GM21381 (cell line): ENCODE measurements at regions not wholly inside any gene's neighbourhood (a gene's known extent, or its start where the extent isn't known, plus 50 kb on each side); places are given as distances from the start of the nearest gene placed in this dataset.
"Not testable (repeated sequence)": the region's sequence is repeated elsewhere in the genome, so short reads cannot be mapped to it uniquely, and the experiment has no call there.

Experiments
- ATAC-seq: cut with Tn5 transposase; IDR thresholded peaks from one replicate; pipeline ENCODE4 v1.9.1; 2021; ENCODE audit warnings: mild to moderate bottlenecking, moderate library complexity; ENCODE audit not compliant: unreplicated experiment

DNA sequence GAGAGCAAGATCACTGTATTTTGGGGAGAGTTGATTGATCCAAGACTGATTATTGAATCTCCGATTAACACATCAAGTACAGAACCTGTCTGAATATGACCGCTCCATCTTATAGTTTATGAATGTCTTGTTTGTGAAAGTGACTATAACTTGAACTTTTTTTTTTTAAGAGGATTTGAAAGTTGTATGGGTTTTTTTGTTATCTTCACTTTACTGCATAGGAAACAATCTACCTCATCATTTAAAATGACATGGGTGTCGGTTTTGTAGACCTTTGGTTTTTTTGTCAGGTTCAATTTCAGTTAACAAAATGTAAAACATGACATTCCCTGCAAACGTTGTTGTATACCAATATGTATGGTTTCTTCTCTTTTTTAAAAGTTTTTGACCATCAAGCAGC lies 103.0 kb upstream of the NUDT6 start:
- no peak for ATAC-seq

DNA sequence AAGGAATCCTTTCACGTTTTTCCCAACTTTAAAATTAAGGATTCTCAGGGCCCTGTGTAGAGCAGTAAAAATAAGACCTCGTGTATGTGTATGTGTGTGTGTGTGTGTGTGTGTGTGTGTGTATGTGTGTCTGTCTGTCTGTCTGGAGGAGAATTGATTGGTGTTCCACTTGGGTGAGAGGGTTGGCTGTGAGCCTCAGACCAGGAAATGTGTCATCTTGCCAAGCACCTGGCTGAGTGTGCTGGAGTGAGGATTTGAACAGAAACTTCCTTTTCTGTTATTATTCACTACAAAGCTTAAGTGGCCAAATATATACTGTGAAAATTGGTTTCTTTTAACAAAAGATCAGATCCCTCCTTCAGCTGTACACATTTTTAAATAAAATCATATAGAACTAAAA lies 103.6 kb upstream of the NUDT6 start:
- not testable (repeated sequence) for ATAC-seq

DNA sequence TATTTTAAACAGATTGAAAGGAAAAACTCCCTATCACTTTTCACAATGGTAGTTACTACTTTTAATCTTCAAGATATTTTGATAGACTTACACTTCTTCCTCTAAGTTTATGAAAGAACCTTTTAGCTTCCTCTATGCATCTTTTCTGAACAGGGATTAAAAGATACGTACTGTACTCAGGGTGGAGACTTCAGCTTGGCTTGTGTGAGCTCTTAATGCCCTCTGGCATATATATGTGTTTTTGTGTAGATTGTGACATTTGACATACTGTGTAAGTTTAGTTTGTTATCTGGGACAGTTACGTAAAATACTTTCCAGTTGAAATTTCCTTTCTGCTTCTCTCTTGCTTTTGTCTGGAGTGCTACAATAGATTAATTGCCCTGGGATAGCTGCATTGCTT lies 109.3 kb upstream of the NUDT6 start:
- no peak for ATAC-seq

DNA sequence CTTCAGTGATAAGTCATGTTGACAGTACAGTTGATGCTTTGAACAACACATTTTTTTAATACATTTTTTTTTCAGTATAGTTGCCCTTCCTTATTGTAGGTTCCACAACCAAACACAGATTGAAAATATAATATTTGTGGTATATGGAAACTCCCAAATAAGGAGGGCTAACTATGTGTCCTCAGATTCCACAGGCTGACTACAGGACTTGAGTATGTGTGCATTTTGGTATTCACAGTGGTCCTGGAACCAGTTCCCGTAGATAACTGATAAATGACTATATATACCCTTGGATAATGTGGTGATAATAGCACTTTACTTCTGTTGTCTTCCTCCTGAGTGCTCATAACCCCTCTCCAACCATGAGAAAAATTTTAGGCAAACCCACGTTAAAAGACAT lies 111.6 kb upstream of the NUDT6 start:
- no peak for ATAC-seq

- ATAC-seq: no peak
Observed at GRCh38 chr4:123035239-123035638, 112.8 kb upstream of the NUDT6 start.

- no peak for ATAC-seq
Observed at GRCh38 chr4:123037804-123038203, 115.4 kb upstream of the NUDT6 start.

DNA sequence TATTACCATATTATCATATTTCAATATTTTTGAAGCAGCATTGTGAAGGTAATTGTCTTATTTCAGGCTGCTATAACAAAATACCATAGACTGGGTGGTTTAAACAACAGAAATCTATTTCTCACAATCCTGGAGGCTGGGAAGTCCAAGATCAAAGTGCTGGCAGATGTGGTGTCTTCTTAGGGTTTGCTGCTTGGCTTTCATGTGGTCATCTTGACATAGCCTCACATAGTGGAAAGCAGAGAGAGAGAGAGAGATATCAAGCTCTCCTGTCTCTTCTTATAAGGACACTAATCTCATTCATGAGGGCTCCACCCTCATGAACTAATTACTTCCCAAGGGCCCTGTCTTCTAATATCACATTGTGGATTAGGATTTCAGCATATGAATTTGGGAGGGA lies 119.7 kb upstream of the NUDT6 start:
- ATAC-seq: no peak

- ATAC-seq: no peak
Observed at GRCh38 chr4:123043013-123043412, 120.6 kb upstream of the NUDT6 start.

DNA sequence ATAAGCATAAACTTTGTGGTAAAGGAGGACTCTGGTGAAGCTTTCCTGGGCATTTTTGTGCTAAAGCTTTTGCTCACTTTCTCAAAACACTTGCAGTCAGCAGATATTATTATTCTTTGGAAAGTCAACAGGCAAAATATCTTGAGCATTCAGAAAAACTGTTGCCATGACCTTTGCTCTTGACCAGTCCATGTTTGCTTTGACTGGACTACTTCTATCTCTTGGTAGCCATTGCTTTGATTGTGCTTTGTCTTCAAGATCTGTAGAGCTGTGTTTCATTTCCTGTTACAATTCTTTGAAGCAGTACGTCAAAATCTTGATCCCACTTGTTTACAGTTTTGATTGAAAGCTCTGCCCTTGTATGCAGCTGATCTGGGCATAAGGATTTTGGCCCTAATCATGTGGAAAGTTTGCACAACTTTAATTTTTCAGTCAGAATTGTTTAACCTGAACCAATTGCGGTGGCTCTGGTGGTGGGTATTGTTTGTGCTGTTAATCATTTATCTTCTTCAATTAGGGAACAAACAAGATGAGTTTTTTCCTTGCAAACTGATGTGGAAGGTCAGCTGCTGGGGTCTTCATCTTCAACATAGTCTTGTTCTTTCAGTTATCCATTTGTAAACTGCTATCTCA lies 121.5 kb upstream of the NUDT6 start:
- ATAC-seq: no peak

DNA sequence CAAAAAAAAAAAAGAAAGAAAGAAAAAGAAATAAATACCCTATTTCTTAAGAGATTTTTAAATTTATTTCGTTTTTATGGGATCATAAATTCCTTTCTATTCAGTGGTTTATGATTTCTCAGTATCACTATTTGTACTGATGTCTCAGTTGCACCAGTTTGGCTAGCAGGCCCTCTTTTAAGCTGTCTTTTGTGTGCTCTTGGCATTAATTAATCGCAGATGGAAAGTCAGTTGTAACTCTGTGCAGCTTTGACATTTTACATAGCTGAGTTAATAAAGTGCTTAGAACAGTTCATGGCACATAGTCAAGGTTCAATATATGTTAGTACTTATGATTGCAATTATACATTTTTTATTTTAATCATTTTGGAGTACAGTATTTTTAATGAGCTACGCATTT lies 123.7 kb upstream of the NUDT6 start:
- ATAC-seq: no peak

GRCh38 chr4:123050018-123050417 lies 127.6 kb upstream of the NUDT6 start:
- ATAC-seq: no peak

DNA sequence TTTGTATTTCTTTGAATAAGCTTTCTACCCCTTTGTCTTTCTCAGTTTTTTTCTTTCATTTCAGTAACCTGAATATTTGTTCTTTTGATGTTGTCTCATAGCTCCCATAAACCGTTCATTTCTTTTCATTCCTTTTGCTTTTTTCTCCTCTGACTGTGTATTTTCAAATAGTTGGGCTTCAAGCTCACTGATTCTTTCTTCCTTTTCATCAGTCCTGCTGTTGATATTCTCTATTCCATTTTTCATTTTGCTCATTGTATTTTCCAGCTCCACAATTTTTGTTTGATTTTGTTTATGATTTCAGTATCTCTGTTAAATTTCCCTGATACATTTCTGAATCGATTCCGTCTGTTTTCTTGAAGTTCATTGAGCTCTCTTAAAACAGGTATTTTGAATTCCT lies 129.6 kb upstream of the NUDT6 start:
- ATAC-seq: no peak

GRCh38 chr4:123055943-123056342 lies 133.5 kb upstream of the NUDT6 start:
- ATAC-seq: no peak

- ATAC-seq: no peak
Observed at GRCh38 chr4:123060039-123060770, 137.8 kb upstream of the NUDT6 start.

GRCh38 chr4:123064390-123064789 lies 142.0 kb upstream of the NUDT6 start:
- no peak for ATAC-seq

DNA sequence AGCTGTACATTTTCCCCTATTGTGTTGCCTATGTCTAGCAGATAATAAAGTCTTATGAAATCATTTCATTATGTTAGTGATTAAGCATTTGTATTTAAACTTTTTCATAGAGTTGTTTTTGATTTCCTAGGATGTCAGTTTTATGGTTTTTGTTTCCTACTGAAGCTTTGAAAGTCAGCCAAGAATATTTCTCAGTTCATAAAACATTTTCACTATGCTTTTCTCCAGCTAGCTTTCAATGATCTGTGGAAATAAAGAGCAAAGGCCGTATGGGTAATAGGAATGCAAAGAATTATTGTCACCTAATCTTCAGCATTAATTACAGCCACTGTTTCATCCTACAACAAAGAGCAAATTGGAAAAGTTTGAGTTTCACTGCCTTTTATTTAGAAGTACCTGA lies 145.7 kb upstream of the NUDT6 start:
- ATAC-seq: no peak

GRCh38 chr4:123072060-123072459 lies 149.7 kb upstream of the NUDT6 start:
- no peak for ATAC-seq

DNA sequence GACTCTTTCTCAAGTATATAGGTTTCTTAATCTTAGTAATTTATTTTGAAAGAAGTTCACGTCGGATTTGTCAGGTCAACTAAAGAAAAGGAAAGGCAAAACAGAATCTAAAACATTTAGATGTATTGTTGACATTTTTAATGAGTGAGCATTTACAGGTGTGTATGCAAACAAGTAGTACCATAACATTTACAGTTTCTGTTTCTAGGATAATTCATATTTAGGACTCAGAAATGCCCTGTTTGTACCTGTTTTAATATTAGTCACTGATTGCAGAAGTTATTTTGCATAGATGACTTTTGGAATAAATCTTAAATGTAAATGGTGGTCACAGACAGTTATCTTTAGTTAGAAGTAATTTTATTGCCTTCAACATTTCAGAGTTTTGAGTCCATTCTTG lies 151.3 kb upstream of the NUDT6 start:
- no peak for ATAC-seq

- no peak for ATAC-seq
Observed at GRCh38 chr4:123077330-123077729, 154.9 kb upstream of the NUDT6 start.

- no peak for ATAC-seq
Observed at GRCh38 chr4:123081971-123082370, 159.6 kb upstream of the NUDT6 start.

DNA sequence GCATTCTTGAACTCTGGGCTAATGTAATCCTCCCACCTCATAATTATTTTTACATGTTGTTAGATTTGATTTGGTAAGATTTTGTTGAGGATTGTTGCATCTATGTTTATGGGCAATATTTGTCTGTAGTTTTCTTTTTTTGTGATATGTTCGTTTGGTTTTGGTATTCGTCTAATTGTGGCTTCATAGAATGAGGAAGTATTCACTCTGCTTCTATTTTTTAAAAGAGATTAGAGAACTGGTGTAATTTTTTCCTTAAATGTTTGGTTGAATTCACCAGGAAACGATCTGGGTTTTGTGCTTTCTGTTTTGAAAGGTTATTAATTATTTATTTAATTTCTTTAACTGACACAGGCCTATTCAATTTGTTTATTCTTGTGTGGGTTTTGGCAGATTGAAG lies 161.2 kb upstream of the NUDT6 start:
- no peak for ATAC-seq

DNA sequence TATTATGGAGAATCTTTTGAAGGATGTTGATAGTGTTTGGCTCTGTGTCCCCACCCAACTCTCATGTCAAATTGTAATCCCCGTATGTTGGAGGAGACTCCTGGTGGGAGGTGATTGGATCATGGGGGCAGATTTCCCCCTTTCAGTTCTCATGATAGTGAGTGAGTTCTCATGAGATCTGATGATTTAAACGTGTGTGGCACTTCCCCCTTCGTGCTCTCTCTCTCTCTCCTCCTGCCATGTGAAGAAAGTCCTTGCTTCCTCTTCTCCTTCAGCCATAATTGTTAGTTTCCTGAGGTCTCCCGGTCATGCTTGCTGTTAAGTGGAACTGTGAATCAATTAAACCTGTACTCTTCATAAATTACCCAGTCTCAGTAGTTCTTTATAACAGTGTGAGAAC lies 166.1 kb upstream of the NUDT6 start:
- no peak for ATAC-seq

GRCh38 chr4:123090886-123091285 lies 168.5 kb upstream of the NUDT6 start:
- ATAC-seq: no peak
